SK-N-MC (cell line): ENCODE measurements at regions not wholly inside any gene's neighbourhood (a gene's known extent, or its start where the extent isn't known, plus 50 kb on each side); places are given as distances from the start of the nearest gene placed in this dataset.

Source experiments
- DNase-seq: peaks from one replicate; pipeline ENCODE4 v3.0.0-alpha.2; 2011; ENCODE audit warnings: low read depth, low spot score
- H3K27ac ChIP-seq: fragments of 200-600 bp; sonication (generic); 2 replicates; pipeline ENCODE4 v1.5.1; 2016; ENCODE audit warnings: mixed run types
- H3K36me3 ChIP-seq: fragments of 200-600 bp; sonication (generic); 2 replicates; pipeline ENCODE4 v1.6.1; 2017; ENCODE audit warnings: antibody characterized with exemption, low read length, mixed read lengths; ENCODE audit not compliant: insufficient read depth
- H3K4me3 ChIP-seq: fragments of 200-600 bp; sonication (generic); 2 replicates; pipeline ENCODE4 v1.5.1; 2016
- H3K9ac ChIP-seq: fragments of 200-600 bp; sonication (generic); 2 replicates; pipeline ENCODE4 v1.8.0; 2017; ENCODE audit warnings: mixed run types, mixed read lengths; ENCODE audit not compliant: insufficient read length
- H3K9me3 ChIP-seq: fragments of 200-600 bp; sonication (generic); 2 replicates; pipeline ENCODE4 v1.6.1; 2017; ENCODE audit warnings: low read depth, mild to moderate bottlenecking, antibody characterized with exemption, low read length, moderate library complexity, mixed read lengths
- EZH2 ChIP-seq: fragments of 200-600 bp; sonication (generic); IDR thresholded peaks from one replicate; pipeline ENCODE4 v1.6.1; 2017; ENCODE audit warnings: antibody characterized with exemption
- FOXP2 ChIP-seq: optimal IDR thresholded peaks from 2 replicates; pipeline ENCODE3; 2011; ENCODE audit warnings: mild to moderate bottlenecking, moderate library complexity; ENCODE audit not compliant: insufficient read depth; ENCODE audit errors: extremely low read length, control extremely low read depth
- POLR2AphosphoS5 ChIP-seq: IDR thresholded peaks from 2 replicates; pipeline ENCODE4 v1.6.1; 2012; ENCODE audit warnings: mild to moderate bottlenecking, low read depth, low read length, borderline replicate concordance

GRCh38 chr4:123035239-123035638 lies 112.8 kb upstream of the NUDT6 start:
- no peak overlapping the region for H3K27ac ChIP-seq
- H3K4me3 ChIP-seq, result no peak overlapping the region
- TF ChIP-seq FOXP2 (no peak), POLR2AphosphoS5 (no peak), EZH2 (no peak)
- no peak overlapping the region for H3K9ac ChIP-seq
- DNase-seq, result no peak
- H3K9me3 ChIP-seq, result no peaks in the 10 kb centered on the region
- no peaks in the 10 kb centered on the region for H3K36me3 ChIP-seq

GRCh38 chr4:123037804-123038203 lies 115.4 kb upstream of the NUDT6 start:
- no peaks in the 10 kb centered on the region for H3K9me3 ChIP-seq
- H3K9ac ChIP-seq, result no peak overlapping the region
- no peak for TF ChIP-seq EZH2
- TF ChIP-seq FOXP2, result no peak
- TF ChIP-seq POLR2AphosphoS5, result no peak
- H3K36me3 ChIP-seq, result peaks cover 12% of the 10 kb centered on the region; the same call in 1 of the 2 replicates
- no peak overlapping the region for H3K27ac ChIP-seq
- H3K4me3 ChIP-seq, result no peak overlapping the region
- DNase-seq, result no peak

- no peak overlapping the region for H3K27ac ChIP-seq
- H3K36me3 ChIP-seq, result peaks cover 16% of the 10 kb centered on the region; the same call in 1 of the 2 replicates
- peaks cover 9% of the 10 kb centered on the region; the same call in 1 of the 2 replicates for H3K9me3 ChIP-seq
- DNase-seq, result no peak
- TF ChIP-seq FOXP2 (no peak), POLR2AphosphoS5 (no peak), EZH2 (no peak)
- H3K4me3 ChIP-seq, result no peak overlapping the region
- H3K9ac ChIP-seq, result no peak overlapping the region
These were observed 119.7 kb upstream of the NUDT6 start for GRCh38 chr4:123042095-123042494.

DNA sequence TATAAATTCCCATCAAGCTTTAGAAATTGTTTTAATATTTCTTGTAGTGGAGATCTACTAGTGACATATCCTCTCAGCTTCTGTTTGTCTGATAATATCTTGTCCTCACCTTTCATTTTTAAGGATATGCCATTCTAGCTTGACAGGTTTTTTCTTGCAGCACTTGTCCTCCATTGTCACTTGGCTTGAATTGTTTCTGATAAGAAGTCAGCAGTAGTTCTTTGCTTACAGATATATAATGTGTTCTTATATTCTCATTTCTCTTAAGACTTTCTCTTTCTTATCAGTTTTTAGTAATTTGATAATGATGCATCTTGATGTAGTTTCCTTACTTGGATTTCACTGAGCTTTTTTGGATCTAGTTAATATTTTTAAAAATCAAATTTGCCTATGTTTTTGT lies 120.6 kb upstream of the NUDT6 start:
- DNase-seq, result no peak
- no peak overlapping the region for H3K9ac ChIP-seq
- peaks cover 9% of the 10 kb centered on the region; the same call in 1 of the 2 replicates for H3K9me3 ChIP-seq
- H3K36me3 ChIP-seq, result peaks cover 16% of the 10 kb centered on the region; the same call in 1 of the 2 replicates
- H3K27ac ChIP-seq, result no peak overlapping the region
- TF ChIP-seq EZH2 (no peak), FOXP2 (no peak), POLR2AphosphoS5 (no peak)
- no peak overlapping the region for H3K4me3 ChIP-seq

- Histone ChIP-seq H3K27ac (no peak overlapping the region), H3K4me3 (no peak overlapping the region), H3K9ac (no peak overlapping the region), H3K36me3 (peaks cover 16% of the 10 kb centered on the region; the same call in 1 of the 2 replicates), H3K9me3 (peaks cover 9% of the 10 kb centered on the region; the same call in 1 of the 2 replicates)
- no peak for DNase-seq
- TF ChIP-seq POLR2AphosphoS5 (no peak), EZH2 (no peak), FOXP2 (no peak)
These were observed 121.5 kb upstream of the NUDT6 start for GRCh38 chr4:123043793-123044425.

DNA sequence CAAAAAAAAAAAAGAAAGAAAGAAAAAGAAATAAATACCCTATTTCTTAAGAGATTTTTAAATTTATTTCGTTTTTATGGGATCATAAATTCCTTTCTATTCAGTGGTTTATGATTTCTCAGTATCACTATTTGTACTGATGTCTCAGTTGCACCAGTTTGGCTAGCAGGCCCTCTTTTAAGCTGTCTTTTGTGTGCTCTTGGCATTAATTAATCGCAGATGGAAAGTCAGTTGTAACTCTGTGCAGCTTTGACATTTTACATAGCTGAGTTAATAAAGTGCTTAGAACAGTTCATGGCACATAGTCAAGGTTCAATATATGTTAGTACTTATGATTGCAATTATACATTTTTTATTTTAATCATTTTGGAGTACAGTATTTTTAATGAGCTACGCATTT lies 123.7 kb upstream of the NUDT6 start:
- Histone ChIP-seq H3K36me3 (peaks cover 16% of the 10 kb centered on the region; the same call in 1 of the 2 replicates), H3K27ac (no peak overlapping the region), H3K9ac (no peak overlapping the region), H3K9me3 (peaks cover 9% of the 10 kb centered on the region; the same call in 1 of the 2 replicates), H3K4me3 (no peak overlapping the region)
- TF ChIP-seq EZH2, result no peak
- no peak for TF ChIP-seq FOXP2
- no peak for TF ChIP-seq POLR2AphosphoS5
- DNase-seq, result no peak

GRCh38 chr4:123050018-123050417 lies 127.6 kb upstream of the NUDT6 start:
- H3K9me3 ChIP-seq, result peaks cover 2% of the 10 kb centered on the region; the same call in 1 of the 2 replicates
- TF ChIP-seq POLR2AphosphoS5 (no peak), FOXP2 (no peak), EZH2 (no peak)
- no peak overlapping the region for H3K9ac ChIP-seq
- H3K27ac ChIP-seq, result no peak overlapping the region
- DNase-seq, result no peak
- H3K4me3 ChIP-seq, result no peak overlapping the region
- no peaks in the 10 kb centered on the region for H3K36me3 ChIP-seq

- no peaks in the 10 kb centered on the region; the same call in 1 of the 2 replicates for H3K9me3 ChIP-seq
- no peak overlapping the region for H3K4me3 ChIP-seq
- H3K27ac ChIP-seq, result no peak overlapping the region
- DNase-seq, result no peak
- no peak overlapping the region for H3K9ac ChIP-seq
- TF ChIP-seq POLR2AphosphoS5 (no peak), EZH2 (no peak), FOXP2 (no peak)
- H3K36me3 ChIP-seq, result no peaks in the 10 kb centered on the region
These were observed 129.6 kb upstream of the NUDT6 start for GRCh38 chr4:123052007-123052406.

DNA sequence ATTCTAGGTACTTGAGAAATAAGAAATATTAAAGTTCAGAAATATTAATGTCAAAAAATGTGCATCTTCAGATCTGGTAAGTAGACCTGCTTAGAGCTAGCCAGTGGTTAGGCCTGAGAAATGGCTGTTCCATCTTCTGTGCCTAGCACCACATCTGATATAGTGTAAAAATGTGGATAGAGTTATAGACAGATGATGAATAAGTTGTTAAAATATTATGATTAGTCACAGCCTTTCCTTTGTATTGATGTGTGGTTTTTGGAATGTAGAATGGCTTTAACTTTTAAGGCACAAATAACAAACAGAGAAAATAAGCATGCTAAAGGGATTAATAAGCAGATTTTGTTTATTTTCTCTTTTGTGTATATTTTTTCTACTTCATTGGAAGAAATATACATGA lies 133.5 kb upstream of the NUDT6 start:
- Histone ChIP-seq H3K36me3 (no peaks in the 10 kb centered on the region), H3K4me3 (no peak overlapping the region), H3K9ac (no peak overlapping the region), H3K9me3 (no peaks in the 10 kb centered on the region), H3K27ac (no peak overlapping the region)
- DNase-seq, result no peak
- no peak for TF ChIP-seq FOXP2
- no peak for TF ChIP-seq EZH2
- no peak for TF ChIP-seq POLR2AphosphoS5
